NCI-H2029 (cell line): ENCODE measurements at regions not wholly inside any gene's neighbourhood (a gene's known extent, or its start where the extent isn't known, plus 50 kb on each side); places are given as distances from the start of the nearest gene placed in this dataset.
"Not testable (repeated sequence)": the region's sequence is repeated elsewhere in the genome, so short reads cannot be mapped to it uniquely, and the experiment has no call there.

ENCODE experiments used
- DNase-seq: peaks from one replicate; lab custom pipeline; 2025; lab: John Stamatoyannopoulos, UW

DNA sequence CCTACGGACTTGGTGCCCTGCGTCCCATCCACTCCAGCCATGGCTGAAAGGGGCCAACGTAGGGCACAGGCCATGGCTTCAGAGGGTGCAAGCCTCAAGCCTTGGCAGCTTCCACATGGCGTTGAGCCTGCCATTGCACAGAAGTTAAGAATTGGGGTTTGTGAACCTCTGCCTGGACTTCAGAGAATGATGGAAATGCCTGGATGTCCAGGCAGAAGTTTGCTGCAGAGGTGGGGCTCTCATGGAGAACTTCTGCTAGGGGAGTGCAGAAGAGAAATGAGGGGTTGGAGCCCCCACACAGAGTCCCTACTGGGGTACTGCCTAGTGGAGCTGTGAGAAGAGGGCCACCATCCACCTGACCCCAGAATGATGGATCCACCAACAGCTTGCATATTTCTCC is 462.9 kb upstream of the PCDH20 start:
- DNase-seq: not testable (repeated sequence)

GRCh38 chr13:61874970-61875579 is 459.4 kb upstream of the PCDH20 start:
- DNase-seq: no peak

- DNase-seq: no peak
Measured at GRCh38 chr13:61873717-61874116, 458.1 kb upstream of the PCDH20 start.

- no peak for DNase-seq
Measured at GRCh38 chr13:61857198-61857597, 441.5 kb upstream of the PCDH20 start.

DNA sequence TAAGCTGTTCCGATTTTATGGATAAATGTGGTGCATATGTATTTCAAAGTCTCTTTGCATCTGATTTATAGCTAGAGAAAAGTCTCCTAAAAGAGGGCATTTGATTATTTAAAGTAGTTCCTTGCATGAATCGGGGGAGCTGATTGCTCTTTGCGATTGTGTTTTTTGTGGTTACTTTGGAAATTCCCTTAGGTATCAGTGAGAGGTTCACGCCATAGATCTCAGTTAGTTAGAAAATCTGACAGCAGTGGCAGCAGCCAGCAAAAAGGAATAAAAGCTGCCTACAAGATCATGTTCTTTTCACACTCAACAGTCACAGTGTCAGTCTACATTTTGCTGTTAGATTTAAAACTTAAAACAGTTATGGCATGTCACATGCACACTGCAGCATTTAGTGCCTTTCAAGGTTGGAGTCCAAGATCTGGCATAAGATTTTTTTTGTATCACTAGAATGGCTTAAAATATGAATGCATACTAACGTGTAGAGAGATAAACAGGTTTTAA is 436.5 kb upstream of the PCDH20 start:
- no peak for DNase-seq

DNA sequence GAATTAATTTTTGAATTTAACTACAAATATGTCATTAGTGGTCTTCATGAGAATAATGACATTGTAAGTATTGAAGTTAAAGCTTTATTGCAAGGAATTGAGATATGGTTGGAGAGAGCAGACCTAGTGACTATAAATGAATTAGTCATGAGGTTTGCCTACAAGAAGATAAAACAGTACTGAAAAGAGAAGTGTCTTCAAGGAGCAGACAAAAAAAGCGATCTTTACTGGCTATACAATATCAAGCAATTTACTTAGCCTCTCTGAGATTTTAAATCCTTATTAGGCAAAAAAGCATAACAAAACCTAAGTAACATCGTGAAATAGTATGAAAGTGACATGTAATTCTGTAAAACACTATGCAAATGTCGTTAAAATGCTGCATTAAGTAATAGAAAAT is 435.1 kb upstream of the PCDH20 start:
- no peak for DNase-seq

GRCh38 chr13:61838568-61838967 is 422.9 kb upstream of the PCDH20 start:
- DNase-seq: no peak

DNA sequence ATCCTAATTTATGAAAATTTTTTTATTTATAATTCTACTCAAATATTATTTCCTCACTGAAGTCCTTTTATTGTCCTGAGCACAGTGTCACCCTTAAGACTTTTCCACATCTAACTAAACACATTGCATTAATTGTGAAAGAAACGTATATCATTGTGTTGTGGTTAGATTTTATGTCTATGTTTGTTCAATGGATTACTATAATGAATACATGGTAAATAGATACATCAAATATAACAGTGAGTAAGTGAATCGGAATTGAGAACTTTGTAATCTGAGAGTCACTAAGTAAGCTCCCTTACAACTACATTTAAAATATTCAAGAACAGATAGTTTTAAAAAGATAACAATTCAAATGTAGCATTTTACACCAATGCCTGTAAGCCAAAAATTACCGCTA is 417.6 kb upstream of the PCDH20 start:
- DNase-seq: no peak

GRCh38 chr13:61831026-61831425 is 415.4 kb upstream of the PCDH20 start:
- DNase-seq: no peak

DNA sequence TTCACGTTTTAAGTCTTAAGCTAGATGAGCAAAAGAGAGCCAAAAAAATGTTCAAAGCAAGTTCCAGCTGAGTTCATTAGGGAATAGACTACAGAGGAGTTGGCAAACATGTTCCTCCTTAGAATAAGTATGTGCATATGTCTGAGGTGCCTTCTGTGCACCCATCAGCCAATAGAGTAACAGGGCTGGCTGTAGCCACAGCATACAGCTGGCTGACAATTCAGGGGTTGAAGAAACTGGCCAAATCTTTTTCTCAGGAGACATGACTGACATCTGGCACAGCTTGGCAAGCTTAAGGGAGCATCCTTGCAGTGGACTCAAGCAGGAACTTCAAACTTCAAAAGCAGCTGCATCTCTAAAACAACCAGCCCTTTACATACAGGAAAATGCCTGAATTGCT is 414.8 kb upstream of the PCDH20 start:
- DNase-seq: no peak

DNA sequence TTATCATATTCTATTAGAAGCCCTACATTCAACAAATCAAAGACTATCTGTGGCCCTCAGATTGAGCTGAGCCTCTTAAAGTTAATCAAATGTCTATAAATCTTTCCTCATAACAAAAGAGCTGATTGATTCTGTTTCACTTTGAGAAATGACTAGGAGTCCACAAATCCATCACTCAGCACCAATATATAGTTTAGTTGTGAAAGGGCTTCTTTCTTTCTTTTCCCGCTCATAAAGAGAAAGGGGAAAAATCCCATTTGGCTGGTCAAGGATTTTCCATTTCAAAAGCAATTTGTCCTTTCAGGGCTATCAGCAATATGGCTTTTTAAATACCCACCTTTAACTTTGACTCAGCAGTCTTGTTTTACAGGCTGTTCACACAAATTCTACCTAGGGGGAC is 408.5 kb upstream of the PCDH20 start:
- no peak for DNase-seq

GRCh38 chr13:61812286-61812685 is 396.6 kb upstream of the PCDH20 start:
- no peak for DNase-seq

- no peak for DNase-seq
Measured at GRCh38 chr13:61810065-61810464, 394.4 kb upstream of the PCDH20 start.

GRCh38 chr13:61797397-61797796 is 381.7 kb upstream of the PCDH20 start:
- no peak for DNase-seq

DNA sequence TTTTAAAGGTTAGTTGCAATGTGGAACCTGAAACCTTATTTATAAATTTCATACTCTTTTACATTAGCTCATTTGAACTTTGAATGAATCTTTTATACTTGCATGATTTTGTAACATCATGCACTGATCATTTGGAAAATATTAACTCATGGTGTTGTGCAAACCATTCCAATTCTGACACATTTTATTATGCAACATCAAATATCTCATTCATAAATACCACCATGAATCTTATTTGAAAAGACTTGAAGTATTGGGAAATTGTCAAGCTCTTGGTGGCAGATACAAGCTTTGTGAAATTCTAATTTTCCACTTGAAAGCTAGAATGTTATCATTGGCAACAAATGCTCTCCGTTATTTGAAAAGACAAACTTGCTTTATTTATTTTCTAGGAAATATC is 379.9 kb upstream of the PCDH20 start:
- no peak for DNase-seq

DNA sequence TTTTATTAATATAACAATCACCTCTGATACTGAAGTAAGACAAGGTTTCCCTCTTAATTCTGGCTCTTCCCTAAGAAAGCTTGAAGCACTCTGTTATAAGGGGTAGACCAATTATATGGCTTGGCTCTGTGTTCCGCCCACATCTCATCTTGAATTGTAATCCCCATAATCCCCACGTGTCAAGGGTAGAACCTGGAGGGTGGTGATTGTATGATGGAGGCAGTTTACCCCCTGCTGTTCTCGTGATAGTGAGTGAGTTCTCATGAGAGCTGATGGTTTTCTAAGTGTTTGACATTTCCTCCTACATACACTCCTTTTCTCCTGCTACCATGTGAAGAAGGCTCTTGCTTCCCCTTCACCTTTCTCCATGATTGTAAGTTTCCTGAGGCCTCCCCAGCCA is 363.8 kb upstream of the PCDH20 start:
- no peak for DNase-seq

DNA sequence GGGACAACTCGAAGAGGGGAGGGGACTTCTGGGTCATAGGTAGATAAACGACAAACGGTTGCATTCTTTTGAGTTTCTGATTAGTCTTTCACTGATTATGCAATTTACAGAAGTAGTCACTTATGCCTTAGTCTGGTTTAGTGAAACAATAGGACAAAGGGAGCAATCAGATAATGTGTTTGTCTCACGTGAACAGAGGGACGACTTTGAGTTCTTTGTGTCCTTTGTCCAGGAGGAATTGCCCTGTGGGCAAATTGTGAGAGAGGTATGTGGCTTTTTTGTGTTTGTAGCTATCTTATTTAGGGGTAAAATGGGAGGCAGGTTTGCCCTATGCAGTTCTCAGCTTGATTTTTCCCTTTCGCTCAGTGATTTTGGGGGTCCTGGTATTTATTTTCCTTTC is 362.9 kb upstream of the PCDH20 start:
- DNase-seq: no peak

GRCh38 chr13:61777899-61778298 is 362.2 kb upstream of the PCDH20 start:
- DNase-seq: no peak

GRCh38 chr13:61777271-61777670 is 361.6 kb upstream of the PCDH20 start:
- DNase-seq: no peak

DNA sequence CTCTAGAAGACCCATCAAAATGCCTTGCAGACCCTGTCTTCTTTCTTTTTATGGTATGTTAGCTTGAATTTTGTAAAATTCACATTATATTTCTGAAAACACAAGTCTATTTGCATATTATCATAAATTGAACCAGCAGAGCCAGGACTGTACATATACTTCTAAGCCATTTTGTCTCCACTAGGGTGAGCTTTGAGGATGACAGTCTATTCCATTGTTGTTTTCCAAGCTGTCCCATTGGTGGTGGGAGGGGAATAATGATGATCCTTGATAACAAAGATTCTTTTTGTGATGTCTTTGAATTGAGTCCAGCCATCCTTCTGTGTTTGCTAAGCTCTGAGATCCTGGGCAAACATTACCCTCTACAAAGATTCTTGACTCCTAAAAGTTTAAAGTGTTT is 359.3 kb upstream of the PCDH20 start:
- DNase-seq: no peak

DNA sequence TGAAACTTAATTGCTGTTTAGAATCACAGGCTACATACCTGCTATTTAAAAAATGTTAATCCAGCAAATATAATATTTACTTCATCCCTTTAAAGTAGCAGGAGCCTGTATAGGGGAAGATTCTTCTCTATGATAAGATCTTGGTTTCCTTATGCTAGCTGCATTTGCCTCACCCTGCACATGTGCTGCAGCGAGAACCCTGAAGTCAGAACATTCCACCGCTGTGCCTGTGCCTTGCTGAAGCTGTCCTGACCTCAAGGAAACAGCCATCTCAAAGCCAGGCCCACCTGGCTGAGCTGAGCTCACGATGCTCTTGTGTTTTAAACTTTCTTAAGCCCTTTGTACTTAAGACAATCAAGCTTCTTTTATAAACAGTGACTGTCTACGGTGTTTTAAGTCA is 355.0 kb upstream of the PCDH20 start:
- DNase-seq: no peak

GRCh38 chr13:61768175-61768574 is 352.5 kb upstream of the PCDH20 start:
- no peak for DNase-seq

DNA sequence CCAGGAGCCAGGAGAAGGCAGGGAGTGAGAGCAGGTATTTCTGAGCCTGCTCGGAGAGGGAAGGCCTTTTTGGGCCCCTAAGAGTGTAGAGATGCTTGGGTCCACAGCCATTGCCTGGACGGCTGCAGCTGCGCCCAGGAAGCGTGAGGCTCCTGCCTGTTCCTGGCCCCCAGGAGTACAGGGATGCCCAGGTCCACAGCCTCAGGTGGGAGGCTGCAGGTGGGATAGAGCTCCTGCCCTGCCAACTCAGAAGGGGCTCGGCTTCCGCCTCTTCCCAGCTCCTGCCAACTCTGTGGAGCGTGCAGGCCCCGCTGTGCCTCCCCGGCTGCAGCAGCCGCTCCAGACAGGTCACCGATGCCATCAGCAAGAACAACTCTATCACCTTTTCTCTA is 351.0 kb upstream of the PCDH20 start:
- DNase-seq: no peak

- DNase-seq: no peak
Measured at GRCh38 chr13:61765940-61766666, 350.5 kb upstream of the PCDH20 start.
